ENCODE measurements at regions not wholly inside any gene's neighbourhood (a gene's known extent, or its start where the extent isn't known, plus 50 kb on each side); places are given as distances from the start of the nearest gene placed in this dataset.

GRCh38 chr13:40204246-40204645 is 462.2 kb downstream of the FOXO1 start:
- TF ChIP-seq TCF7 (IDR thresholded peaks at IDR 0.05; ENCODE audit: borderline replicate concordance) (no peak), REST (IDR thresholded peaks at IDR 0.05; ENCODE audit: low read depth, low read length) (no peak), NR2C1 (IDR thresholded peaks at IDR 0.05) (no peak), SMARCA5 (IDR thresholded peaks at IDR 0.05) (no peak), RELA (IDR thresholded peaks at IDR 0.05; ENCODE audit: borderline replicate concordance, partially characterized antibody) (no peak), BRCA1 (IDR thresholded peaks at IDR 0.05; ENCODE audit: low read depth, low read length) (no peak)
- TF ChIP-seq, protein P1, sequence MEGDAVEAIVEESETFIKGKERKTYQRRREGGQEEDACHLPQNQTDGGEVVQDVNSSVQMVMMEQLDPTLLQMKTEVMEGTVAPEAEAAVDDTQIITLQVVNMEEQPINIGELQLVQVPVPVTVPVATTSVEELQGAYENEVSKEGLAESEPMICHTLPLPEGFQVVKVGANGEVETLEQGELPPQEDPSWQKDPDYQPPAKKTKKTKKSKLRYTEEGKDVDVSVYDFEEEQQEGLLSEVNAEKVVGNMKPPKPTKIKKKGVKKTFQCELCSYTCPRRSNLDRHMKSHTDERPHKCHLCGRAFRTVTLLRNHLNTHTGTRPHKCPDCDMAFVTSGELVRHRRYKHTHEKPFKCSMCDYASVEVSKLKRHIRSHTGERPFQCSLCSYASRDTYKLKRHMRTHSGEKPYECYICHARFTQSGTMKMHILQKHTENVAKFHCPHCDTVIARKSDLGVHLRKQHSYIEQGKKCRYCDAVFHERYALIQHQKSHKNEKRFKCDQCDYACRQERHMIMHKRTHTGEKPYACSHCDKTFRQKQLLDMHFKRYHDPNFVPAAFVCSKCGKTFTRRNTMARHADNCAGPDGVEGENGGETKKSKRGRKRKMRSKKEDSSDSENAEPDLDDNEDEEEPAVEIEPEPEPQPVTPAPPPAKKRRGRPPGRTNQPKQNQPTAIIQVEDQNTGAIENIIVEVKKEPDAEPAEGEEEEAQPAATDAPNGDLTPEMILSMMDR (IDR thresholded peaks at IDR 0.05 in 2 of 3, conservative IDR thresholded peaks at IDR 0.05 in 1 of 3; ENCODE audit: control insufficient read depth in 2 of 3, extremely low read depth in 1 of 3, insufficient read depth in 1 of 3, low read depth in 3 of 3, low read length in 3 of 3), result no peak
